Stimulated activated CD4-positive, alpha-beta T cell treated with anti-CD3 and anti-CD28 coated beads, Interleukin-15, amount 100 ng/mL, for 48 hours (primary cell): ENCODE measurements at regions not wholly inside any gene's neighbourhood (a gene's known extent, or its start where the extent isn't known, plus 50 kb on each side); places are given as distances from the start of the nearest gene placed in this dataset.

Source experiments
- DNase-seq, 2 donors: peaks; one replicate each; pipeline ENCODE4 v3.0.0-alpha.2; 2020; ENCODE audit warnings: low read depth in 2 of 2

- no peak for DNase-seq
Measured at GRCh38 chr2:226080334-226080733, 680.8 kb downstream of the NYAP2 start.

DNA sequence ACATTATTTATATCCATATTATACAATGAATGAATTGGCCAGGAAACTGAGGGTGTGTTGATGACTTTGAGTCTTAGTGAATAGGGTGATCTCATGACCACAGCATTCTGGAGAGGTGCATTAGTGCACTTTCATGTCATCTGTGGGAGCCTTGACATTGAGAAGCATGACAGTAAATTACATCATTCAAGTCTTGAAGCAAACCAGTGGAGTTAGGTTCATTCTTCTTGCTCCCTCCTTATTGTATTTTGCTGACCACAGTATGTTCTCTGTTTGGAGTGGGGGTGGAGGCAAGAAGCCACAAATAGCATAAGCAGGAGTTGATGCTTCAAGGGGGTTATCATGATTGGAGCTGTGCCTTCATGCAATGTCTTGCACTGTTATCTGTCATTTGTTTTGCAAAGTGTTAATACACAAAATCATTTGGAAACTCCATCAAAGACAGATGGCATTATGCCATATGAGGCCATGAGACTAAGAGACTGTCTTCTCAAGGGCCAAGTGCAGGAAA is 680.2 kb downstream of the NYAP2 start:
- no peak for DNase-seq

DNA sequence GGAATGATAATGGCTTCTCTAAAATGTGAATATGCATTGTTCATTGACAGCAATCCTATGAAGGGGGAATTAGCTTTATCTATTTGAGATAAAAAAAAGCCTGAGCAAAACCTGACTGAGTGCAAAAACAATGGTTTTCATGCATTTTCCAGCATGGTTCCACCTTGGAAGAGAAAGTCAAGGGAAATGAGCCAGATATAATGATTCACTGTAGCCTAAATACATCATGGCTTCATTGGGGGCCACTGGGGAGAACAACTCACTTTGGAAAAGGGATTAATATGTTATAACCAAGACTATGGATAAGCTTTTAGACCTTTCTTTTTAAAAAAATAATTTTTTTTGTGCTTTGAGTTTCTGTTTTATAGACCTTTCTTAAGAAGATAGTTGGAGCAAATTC is 679.7 kb downstream of the NYAP2 start:
- no peak for DNase-seq

GRCh38 chr2:226078666-226079065 is 679.2 kb downstream of the NYAP2 start:
- no peak for DNase-seq

DNA sequence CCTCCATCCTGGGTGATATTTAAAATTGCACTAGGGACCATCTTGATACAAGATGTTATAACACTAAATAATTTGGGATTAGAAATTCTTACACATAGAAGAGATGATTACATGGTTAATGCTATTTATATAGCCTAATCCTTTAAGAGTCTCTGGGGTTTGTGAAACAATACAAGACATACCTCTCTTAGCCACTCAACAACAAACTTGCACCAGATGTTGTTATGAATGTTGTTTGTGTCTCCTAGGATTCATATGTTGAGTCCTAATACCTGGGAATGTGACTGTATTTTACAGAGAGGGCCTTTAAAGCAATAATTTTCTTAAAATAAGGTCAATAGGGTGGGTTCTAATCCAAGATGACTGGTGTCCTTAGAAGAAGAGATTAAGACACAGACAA is 678.3 kb downstream of the NYAP2 start:
- DNase-seq: no peak

GRCh38 chr2:226077031-226077430 is 677.5 kb downstream of the NYAP2 start:
- DNase-seq: no peak

GRCh38 chr2:226076529-226076928 is 677.0 kb downstream of the NYAP2 start:
- DNase-seq: no peak

DNA sequence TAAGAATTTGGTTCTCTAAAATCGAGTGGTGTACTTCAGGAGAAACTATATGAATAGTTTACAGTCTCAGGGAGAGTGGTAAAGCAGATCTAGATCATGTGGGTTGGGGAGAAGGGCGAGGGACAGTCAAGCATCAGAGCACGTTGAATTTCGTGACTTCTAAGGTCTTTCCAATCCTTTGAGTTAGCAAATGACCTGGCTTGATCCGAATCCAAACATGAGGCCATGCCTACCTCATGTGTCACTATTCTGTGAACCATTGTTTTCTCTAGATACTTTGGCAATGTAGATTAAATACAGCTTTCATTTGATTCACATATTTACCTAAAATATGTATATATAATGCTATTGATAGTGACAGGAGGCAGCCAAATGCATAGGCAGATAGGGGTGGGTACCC is 674.9 kb downstream of the NYAP2 start:
- DNase-seq: no peak

- no peak for DNase-seq
Measured at GRCh38 chr2:226073496-226074160, 674.1 kb downstream of the NYAP2 start.

GRCh38 chr2:226066873-226067272 is 667.4 kb downstream of the NYAP2 start:
- no peak for DNase-seq

- no peak for DNase-seq
Measured at GRCh38 chr2:226066391-226066790, 666.9 kb downstream of the NYAP2 start.

DNA sequence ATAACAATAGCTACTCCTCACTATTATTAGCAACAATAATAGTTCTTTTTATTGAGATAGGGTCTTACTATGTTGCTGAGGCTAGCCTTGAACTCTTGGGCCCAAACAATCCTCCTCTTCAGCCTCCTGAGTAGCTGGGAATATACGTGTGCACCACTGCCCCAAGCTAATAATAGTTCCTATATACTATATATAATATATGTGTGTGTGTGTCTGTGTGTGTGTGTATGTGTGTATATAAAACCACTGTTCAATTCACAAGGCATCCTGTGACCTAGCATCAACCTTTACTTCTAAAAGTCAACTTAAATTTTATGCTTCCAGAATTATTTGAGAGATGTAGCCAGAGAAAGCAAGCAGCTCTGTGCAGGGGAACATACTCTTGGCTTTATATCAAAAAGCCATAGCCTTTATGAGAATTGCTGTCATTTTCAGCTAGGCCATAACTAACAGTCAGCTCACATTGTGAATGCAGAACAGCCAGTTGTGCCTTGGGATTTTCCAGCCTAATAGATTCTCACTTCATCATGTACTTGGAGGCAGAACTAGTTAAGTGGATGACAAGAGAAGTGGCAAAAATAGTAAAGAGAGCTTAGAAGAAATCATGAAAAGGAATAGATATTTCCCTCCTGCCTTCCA is 665.5 kb downstream of the NYAP2 start:
- DNase-seq: no peak

DNA sequence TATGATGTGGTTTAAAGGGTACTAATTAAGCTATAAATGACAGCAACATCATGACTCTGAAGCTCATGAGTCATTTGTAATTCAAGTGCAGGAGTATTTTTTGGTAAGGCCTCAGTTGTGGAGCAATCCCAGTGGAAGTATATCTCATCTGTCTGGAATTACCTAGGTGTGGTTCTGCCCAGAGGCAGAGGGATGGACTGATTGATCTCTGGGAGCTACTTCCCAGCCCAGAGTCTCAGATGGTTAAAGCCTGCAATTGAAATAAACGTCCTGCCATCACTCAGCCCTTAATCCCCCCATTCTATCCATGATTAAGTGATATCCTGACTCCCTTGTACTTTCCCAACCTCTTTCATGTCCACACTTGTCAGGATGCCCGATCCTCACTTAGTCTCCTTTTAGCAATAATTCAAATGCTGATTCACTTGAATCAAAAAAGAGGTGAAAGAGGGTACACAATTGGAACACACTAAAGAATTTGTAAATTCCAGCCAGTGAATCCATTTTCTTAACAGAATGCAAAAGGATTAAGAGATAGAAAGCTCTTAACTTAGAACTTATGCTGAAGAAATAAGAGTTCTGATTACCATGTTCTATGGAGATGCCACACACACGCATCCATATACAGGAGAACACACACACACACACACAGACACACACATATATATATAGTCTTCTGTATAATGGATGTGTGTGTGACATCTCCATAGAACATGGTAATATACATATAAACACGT is 664.4 kb downstream of the NYAP2 start:
- DNase-seq: no peak

DNA sequence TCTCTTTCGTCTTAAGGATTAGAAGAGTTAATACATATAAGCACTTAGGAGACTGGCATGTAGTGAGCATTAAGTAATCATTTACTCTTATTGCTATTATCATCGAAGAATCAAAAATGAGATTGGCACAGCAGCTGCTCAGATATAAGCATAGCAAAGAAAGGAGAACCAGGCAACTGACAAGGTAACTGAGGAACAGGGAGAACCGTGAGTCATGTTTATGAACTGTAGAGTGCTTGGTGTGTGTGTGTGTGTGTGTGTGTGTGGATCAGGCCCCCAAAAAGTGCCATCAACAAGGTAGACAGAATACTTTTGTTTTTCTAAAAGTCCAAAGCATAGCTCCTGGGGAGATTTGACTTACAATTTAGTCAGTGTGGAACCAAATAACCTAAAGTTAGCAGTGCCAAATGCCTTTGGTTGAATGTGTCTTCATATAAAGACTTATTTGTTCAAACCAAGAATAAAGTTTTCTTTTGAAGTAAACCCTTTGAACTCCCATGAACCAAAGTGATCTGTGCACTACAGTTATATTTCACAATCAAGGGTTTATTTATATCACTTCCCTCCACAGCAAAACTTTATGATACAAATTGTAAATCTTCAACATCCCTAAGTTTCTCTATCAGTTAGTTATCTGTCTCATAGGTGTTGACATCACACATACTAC is 660.6 kb downstream of the NYAP2 start:
- DNase-seq: no peak

GRCh38 chr2:226057914-226058313 is 658.4 kb downstream of the NYAP2 start:
- DNase-seq: no peak

GRCh38 chr2:226057365-226057764 is 657.9 kb downstream of the NYAP2 start:
- no peak for DNase-seq

- DNase-seq: no peak
Measured at GRCh38 chr2:226052772-226053416, 653.4 kb downstream of the NYAP2 start.

DNA sequence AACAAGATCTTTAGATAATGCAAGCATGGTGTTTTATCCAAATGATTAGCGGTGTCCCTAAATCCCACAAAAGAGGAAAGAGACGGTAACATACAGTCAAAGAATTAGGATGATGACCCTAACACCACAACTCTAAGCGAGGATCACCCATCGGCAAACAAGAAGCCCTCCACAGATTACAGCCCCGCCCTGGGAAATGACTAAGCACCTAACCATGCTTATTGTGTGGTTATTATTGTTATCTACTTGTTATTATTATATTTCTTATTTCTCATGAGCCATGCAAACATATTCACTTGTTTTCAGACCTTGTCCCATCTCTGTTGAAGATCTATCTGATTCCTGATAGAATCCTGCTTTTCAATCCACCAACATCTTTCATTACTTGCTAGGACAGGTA is 651.3 kb downstream of the NYAP2 start:
- no peak for DNase-seq

DNA sequence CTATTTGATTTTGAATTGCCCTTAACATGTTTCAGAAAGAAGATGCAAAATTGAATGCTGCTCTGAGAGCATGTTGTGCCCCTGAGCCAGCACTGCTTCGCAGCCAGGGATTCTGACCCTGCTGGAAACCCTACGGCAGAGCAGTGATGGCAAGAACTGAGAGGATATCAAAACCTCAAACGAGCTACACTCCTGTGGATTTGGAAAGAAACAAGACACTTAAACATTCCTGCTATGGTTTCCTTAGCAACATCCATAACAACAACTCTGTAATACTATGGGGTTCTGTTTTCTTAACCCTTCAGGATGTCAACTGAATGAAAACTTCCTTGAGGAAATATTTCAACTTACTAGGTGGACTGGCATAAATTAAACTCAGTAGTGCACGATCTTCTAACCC is 649.1 kb downstream of the NYAP2 start:
- no peak for DNase-seq

DNA sequence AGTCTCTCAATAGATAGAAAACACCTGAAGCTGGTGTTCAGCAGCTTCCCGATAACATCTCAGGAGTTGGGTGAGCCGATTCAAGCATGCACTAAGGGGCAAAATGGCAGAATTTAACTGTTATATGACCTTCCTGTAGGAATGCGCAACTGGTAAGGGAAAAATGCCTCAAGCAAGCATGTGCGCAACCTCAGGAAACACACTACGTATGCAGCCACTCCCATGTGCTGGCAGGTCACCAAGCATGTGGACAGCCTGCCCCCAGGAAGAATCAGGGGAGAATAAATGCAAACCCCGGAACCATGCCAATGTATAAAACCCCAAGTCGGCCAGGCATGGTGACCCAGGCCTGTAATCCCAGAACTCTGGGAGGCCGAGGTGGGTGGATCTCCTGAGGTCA is 645.6 kb downstream of the NYAP2 start:
- no peak for DNase-seq

DNA sequence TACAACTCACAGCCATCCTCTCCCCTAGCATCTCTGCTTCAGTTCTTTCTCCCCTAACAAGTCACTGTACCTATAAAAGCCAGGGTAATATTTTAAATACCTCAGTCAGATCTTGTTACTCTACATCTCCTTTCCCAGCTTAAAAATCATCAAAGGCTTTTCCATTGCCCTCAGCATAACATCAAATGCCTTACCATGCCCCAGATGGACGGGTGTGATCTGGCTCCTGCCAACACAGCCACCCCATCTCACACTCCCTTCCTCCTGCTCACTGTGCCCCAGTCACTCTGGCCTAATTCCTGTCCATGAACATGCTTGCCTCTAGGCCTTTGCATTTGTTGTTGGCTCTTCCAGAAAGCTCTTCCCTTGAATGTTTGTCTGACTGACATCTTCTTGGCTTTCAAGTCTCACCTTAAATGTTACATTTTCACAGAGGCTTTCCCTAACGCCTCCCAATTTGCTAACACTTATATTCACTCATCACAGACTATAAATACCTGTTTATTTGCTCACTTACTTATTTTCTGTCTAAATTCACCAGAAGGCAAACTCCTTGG is 640.9 kb downstream of the NYAP2 start:
- DNase-seq: no peak

- no peak for DNase-seq
Measured at GRCh38 chr2:226037526-226037925, 638.0 kb downstream of the NYAP2 start.
